HG03280 (cell line): ENCODE measurements at regions not wholly inside any gene's neighbourhood (a gene's known extent, or its start where the extent isn't known, plus 50 kb on each side); places are given as distances from the start of the nearest gene placed in this dataset.
"Not testable (repeated sequence)": the region's sequence is repeated elsewhere in the genome, so short reads cannot be mapped to it uniquely, and the experiment has no call there.

Experiments
- ATAC-seq: cut with Tn5 transposase; IDR thresholded peaks from one replicate; pipeline ENCODE4 v1.9.1; 2021; ENCODE audit warnings: mild to moderate bottlenecking, moderate library complexity; ENCODE audit not compliant: unreplicated experiment

- no peak for ATAC-seq
Measured at GRCh38 chr6:100103194-100103593, 109.2 kb upstream of the MCHR2 start.

GRCh38 chr6:100101644-100102043 is 107.6 kb upstream of the MCHR2 start:
- ATAC-seq = no peak

GRCh38 chr6:100100776-100101175 is 106.8 kb upstream of the MCHR2 start:
- no peak for ATAC-seq

- no peak for ATAC-seq
Measured at GRCh38 chr6:100099189-100100074, 105.4 kb upstream of the MCHR2 start.

GRCh38 chr6:100096936-100097335 is 102.9 kb upstream of the MCHR2 start:
- no peak for ATAC-seq

GRCh38 chr6:100096341-100096740 is 102.3 kb upstream of the MCHR2 start:
- no peak for ATAC-seq

GRCh38 chr6:100093405-100093804 is 99.4 kb upstream of the MCHR2 start:
- ATAC-seq = no peak

- no peak for ATAC-seq
Measured at GRCh38 chr6:100088009-100088408, 94.0 kb upstream of the MCHR2 start.

GRCh38 chr6:100084991-100085364 is 91.0 kb upstream of the MCHR2 start:
- no peak for ATAC-seq

GRCh38 chr6:100084316-100084990 is 90.4 kb upstream of the MCHR2 start:
- no peak for ATAC-seq

GRCh38 chr6:100078509-100078908 is 84.5 kb upstream of the MCHR2 start:
- no peak for ATAC-seq

GRCh38 chr6:100065348-100065747 is 71.3 kb upstream of the MCHR2 start:
- ATAC-seq = no peak

GRCh38 chr6:100062621-100063020 is 68.6 kb upstream of the MCHR2 start:
- ATAC-seq = no peak

GRCh38 chr6:100057941-100058340 is 63.9 kb upstream of the MCHR2 start:
- no peak for ATAC-seq

GRCh38 chr6:100050550-100050949 is 56.5 kb upstream of the MCHR2 start:
- ATAC-seq = no peak

- ATAC-seq = not testable (repeated sequence)
Measured at GRCh38 chr6:100043961-100044360, 49.9 kb upstream of the MCHR2 start.
